Gastroesophageal sphincter (tissue), 4 donors: ENCODE measurements at regions not wholly inside any gene's neighbourhood (a gene's known extent, or its start where the extent isn't known, plus 50 kb on each side); places are given as distances from the start of the nearest gene placed in this dataset.

ENCODE experiments used
- ATAC-seq: fragments of 150-250 bp; one replicate; pipeline ENCODE4 v1.9.1; 2016; ENCODE audit warnings: mild to moderate bottlenecking, moderate library complexity
- H3K27ac ChIP-seq, 4 donors: fragments of 200-600 bp; sonication (generic) in 3 of 4; 1 replicate in 3 of 4; 2 replicates in 1 of 4; pipeline ENCODE4 v1.5.1; 2016 to 2019
- H3K27me3 ChIP-seq: fragments of 200-600 bp; sonication (generic); one replicate; pipeline ENCODE4 v1.5.1; 2019
- H3K36me3 ChIP-seq, 2 donors: fragments of 200-600 bp; sonication (generic); one replicate each; pipeline ENCODE4 v1.5.1; 2019; ENCODE audit warnings: control low read depth in 1 of 2
- H3K4me1 ChIP-seq, 3 donors: fragments of 200-600 bp; sonication (generic); 1 replicate in 2 of 3; 2 replicates in 1 of 3; pipeline ENCODE4 v1.5.1; 2016 to 2019; ENCODE audit warnings: control low read depth in 2 of 3
- H3K4me3 ChIP-seq, 2 donors: fragments of 200-600 bp; sonication (generic); one replicate each; pipeline ENCODE4 v1.5.1; 2019; ENCODE audit warnings: mild to moderate bottlenecking in 1 of 2, moderate library complexity in 1 of 2
- H3K9me3 ChIP-seq, 3 donors: fragments of 200-600 bp; sonication (generic); one replicate each; pipeline ENCODE4 v1.5.1; 2017 to 2019; ENCODE audit warnings: control low read depth in 2 of 3
- CTCF ChIP-seq, 4 experiments: fragments of 200-600 bp in 2 of 4; fragments of 450-650 bp in 2 of 4; sonication (generic) in 1 of 4; IDR thresholded peaks; one replicate each; pipeline ENCODE4 v1.5.1; 2017 to 2019; ENCODE audit warnings: antibody characterized with exemption in 4 of 4, mild to moderate bottlenecking in 2 of 4, moderate library complexity in 2 of 4
- EP300 ChIP-seq: sonication (generic); formaldehyde crosslinking; IDR thresholded peaks from one replicate; pipeline ENCODE4 v1.6.1; 2017; ENCODE audit warnings: antibody characterized with exemption, mild to moderate bottlenecking
- POLR2A ChIP-seq, 2 donors: fragments of 450-650 bp; IDR thresholded peaks; one replicate each; pipeline ENCODE4 v1.6.1; 2017; ENCODE audit warnings: antibody characterized with exemption in 2 of 2, mild to moderate bottlenecking in 2 of 2, moderate library complexity in 1 of 2
- POLR2AphosphoS5 ChIP-seq: sonication (generic); formaldehyde crosslinking; IDR thresholded peaks from one replicate; pipeline ENCODE4 v1.6.1; 2017; ENCODE audit warnings: antibody characterized with exemption
- WGBS, 2 donors: methylation state at CpG; one replicate each; pipeline ENCODE4 v1.1.5; 2018; ENCODE audit warnings: low coverage in 1 of 2; 5-methylcytosine and 5-hydroxymethylcytosine counted together

DNA sequence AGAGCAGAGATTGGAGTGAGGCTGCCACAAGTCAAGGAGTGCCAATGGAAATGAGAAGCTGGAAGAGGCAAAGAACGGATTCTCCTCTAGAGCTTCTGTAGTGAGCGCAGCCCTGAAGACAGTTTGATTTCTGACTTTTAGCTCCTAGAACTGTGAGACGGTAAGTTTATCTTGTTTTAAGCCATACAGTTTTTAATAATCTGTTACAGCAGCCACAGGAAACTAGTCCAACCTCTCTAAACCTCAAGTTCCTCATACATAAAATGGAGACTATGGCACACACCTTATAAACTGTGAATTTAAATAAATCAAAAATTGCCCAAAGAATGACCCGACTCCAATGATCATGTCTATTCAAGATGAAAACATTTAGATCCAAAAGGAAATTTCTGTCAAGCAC lies 596.5 kb downstream of the BCL11A start:
- WGBS, 2 donors = 79 to 90% methylated on average over 3 to 4 of the region's 4 CpGs
- Histone ChIP-seq H3K9me3 (no peaks in the 10 kb centered on the region), H3K27ac (no peak overlapping the region), H3K4me1 (no peaks in the 10 kb centered on the region), H3K36me3 (no peaks in the 10 kb centered on the region), H3K4me3 (no peak overlapping the region), H3K27me3 (no peaks in the 10 kb centered on the region)
- TF ChIP-seq POLR2A (IDR thresholded peaks at IDR 0.05) = no peak
- ATAC-seq = no peak

DNA sequence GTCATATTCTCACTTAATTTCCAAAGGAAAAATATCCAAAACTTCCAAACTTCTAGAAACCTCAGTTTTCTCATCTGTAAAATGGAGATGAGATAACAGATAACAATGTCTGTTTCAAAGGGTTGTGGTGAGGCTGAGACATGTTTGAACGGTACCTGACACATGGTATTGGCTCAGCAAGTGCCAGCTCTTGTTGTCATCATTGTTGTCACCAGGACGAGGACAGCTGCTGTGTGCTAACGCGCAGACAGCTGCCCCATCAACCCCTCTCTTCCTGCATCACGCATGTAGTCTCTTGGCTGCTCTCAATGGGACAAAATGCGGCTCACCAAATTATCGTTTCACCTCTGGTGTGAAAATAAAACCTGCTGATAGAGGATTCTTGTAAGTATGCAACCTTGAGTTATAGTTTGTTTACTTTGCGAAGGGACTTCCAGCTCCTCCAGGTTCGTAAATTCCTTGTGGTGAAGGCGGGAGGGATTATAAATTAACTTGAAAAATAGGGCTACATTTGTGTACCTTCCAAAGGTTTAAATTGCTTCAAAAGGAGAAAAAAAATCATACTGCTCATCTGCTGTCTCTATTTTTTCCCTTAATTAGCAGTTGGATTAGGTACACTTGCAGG lies 605.4 kb downstream of the BCL11A start:
- Histone ChIP-seq H3K4me1 (no peaks in the 10 kb centered on the region), H3K9me3 (no peaks in the 10 kb centered on the region), H3K27me3 (no peaks in the 10 kb centered on the region), H3K4me3 (no peak overlapping the region), H3K36me3 (no peaks in the 10 kb centered on the region), H3K27ac (no peak overlapping the region)
- TF ChIP-seq POLR2AphosphoS5 = no peak
- no peak for TF ChIP-seq EP300
- WGBS, 2 donors = 77 to 90% methylated on average over 4 to 10 of the region's 10 CpGs
- no peak for ATAC-seq

DNA sequence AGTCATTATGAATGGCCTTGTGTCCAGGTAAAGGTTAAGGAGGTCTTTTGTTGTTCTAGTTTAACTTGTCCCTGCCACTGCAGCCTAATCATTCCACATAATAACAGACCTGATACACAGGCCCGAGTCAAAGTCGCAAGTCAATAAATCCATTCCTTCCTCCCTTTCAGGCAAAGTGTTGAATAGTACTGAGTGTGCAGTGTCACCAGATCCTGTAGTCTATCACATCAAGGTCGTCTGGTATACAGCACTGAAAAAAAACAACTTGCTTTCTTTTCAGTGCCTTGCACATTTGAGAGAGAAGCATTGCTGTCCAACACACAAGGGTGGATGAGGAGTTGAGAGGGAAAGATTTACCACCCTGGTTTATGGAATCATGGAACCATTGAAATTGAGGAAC lies 606.2 kb downstream of the BCL11A start:
- ATAC-seq = no peak
- 50 to 53% methylated on average over 3 of the region's 3 CpGs for WGBS, 2 donors
- no peaks in the 10 kb centered on the region for H3K9me3 ChIP-seq
- TF ChIP-seq CTCF (IDR thresholded peaks at IDR 0.05) (no peak), EP300 (no peak), POLR2A (IDR thresholded peaks at IDR 0.05) (no peak), POLR2AphosphoS5 (no peak)
- no peak overlapping the region for H3K4me3 ChIP-seq
- H3K27me3 ChIP-seq = no peaks in the 10 kb centered on the region
- H3K36me3 ChIP-seq = no peaks in the 10 kb centered on the region
- H3K4me1 ChIP-seq = no peaks in the 10 kb centered on the region
- H3K27ac ChIP-seq = no peak overlapping the region

DNA sequence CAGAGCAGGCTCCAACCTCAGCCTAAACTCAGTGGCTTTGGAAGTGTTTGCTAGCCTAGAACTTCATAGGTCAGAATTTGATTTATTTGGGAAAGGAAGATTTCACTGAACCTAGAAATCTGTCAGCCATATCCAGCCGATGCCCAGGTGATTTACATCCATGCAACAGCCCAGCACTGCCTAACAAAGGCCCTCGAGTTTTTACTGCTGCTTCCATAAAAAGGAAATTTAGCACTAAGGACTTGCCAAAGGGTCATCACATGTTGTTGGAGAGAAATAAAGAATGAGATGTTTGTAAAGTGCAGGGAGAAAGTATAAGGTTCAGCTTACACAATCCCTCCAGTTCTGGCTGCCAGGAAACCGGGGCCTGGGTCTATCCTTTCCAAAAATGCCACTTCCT lies 614.2 kb downstream of the BCL11A start:
- H3K27ac ChIP-seq = no peak overlapping the region
- no peaks in the 10 kb centered on the region for H3K36me3 ChIP-seq
- no peak overlapping the region for H3K4me3 ChIP-seq
- H3K27me3 ChIP-seq = no peaks in the 10 kb centered on the region
- H3K4me1 ChIP-seq = no peaks in the 10 kb centered on the region
- TF ChIP-seq CTCF (IDR thresholded peaks at IDR 0.05) = no peak
- no peak for TF ChIP-seq POLR2A (IDR thresholded peaks at IDR 0.05)
- no peak for TF ChIP-seq POLR2AphosphoS5
- no peak for TF ChIP-seq EP300
- no peaks in the 10 kb centered on the region for H3K9me3 ChIP-seq
- no peak for ATAC-seq
- 86 to 87% methylated on average over 2 of the region's 3 CpGs for WGBS, 2 donors

GRCh38 chr2:59938181-59938580 lies 615.3 kb downstream of the BCL11A start:
- WGBS, 2 donors = 33 to 51% methylated on average over 1 to 2 of the region's 2 CpGs
- Histone ChIP-seq H3K27ac (no peak overlapping the region), H3K27me3 (no peaks in the 10 kb centered on the region), H3K9me3 (no peaks in the 10 kb centered on the region), H3K4me3 (no peak overlapping the region), H3K4me1 (no peaks in the 10 kb centered on the region), H3K36me3 (no peaks in the 10 kb centered on the region)
- ATAC-seq = no peak
- no peak for TF ChIP-seq POLR2A (IDR thresholded peaks at IDR 0.05)

DNA sequence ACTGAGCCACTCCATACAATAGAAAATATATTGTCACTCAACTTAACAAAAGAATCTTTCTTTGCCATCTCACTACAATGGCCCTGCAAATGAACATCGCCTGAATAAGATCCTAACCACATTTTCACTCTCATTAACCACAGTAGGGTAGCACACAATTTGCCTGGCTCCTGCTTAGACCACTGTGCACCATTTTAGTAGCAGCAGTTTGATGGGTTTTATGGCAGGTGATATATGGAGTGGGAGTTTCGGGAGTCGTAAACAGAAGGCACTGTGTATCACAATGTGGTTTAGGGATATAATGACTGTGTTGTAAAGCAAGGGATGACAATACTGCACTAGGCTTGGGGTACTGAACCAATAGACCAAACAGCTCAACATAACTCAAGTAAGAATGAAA lies 617.4 kb downstream of the BCL11A start:
- WGBS, 2 donors = 75 to 97% methylated on average over 1 to 3 of the region's 3 CpGs
- no peaks in the 10 kb centered on the region for H3K36me3 ChIP-seq
- H3K27ac ChIP-seq = no peak overlapping the region
- H3K9me3 ChIP-seq = no peaks in the 10 kb centered on the region
- no peaks in the 10 kb centered on the region for H3K4me1 ChIP-seq
- TF ChIP-seq POLR2AphosphoS5 (no peak), POLR2A (IDR thresholded peaks at IDR 0.05) (no peak), CTCF (IDR thresholded peaks at IDR 0.05) (no peak), EP300 (no peak)
- ATAC-seq = no peak
- H3K27me3 ChIP-seq = no peaks in the 10 kb centered on the region
- H3K4me3 ChIP-seq = no peak overlapping the region
